ENCODE measurements at regions not wholly inside any gene's neighbourhood (a gene's known extent, or its start where the extent isn't known, plus 50 kb on each side); places are given as distances from the start of the nearest gene placed in this dataset.

DNA sequence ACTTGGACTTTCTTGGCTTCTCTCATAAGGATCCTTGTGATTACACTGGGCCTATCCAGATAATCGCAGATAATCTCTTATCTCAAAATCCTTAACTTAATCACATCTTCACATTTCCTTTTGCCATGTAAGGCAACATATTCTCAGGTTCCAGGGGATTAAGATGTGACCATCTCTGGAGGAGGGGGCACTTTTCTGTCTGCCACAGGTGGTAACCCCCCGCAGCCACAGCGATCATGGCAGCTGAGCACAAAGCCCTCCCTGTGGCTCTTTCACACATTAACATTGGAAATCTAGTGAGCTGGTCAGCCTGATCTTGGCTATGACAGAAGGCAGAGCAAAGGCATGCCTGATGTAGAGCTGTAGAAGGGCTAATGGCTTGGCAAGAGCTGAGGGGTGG is 69.1 kb upstream of the CD82 start:
- TF ChIP-seq, protein P1, sequence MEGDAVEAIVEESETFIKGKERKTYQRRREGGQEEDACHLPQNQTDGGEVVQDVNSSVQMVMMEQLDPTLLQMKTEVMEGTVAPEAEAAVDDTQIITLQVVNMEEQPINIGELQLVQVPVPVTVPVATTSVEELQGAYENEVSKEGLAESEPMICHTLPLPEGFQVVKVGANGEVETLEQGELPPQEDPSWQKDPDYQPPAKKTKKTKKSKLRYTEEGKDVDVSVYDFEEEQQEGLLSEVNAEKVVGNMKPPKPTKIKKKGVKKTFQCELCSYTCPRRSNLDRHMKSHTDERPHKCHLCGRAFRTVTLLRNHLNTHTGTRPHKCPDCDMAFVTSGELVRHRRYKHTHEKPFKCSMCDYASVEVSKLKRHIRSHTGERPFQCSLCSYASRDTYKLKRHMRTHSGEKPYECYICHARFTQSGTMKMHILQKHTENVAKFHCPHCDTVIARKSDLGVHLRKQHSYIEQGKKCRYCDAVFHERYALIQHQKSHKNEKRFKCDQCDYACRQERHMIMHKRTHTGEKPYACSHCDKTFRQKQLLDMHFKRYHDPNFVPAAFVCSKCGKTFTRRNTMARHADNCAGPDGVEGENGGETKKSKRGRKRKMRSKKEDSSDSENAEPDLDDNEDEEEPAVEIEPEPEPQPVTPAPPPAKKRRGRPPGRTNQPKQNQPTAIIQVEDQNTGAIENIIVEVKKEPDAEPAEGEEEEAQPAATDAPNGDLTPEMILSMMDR (optimal IDR thresholded peaks at IDR 0.05 in 1 of 3, IDR thresholded peaks at IDR 0.05 in 1 of 3, conservative IDR thresholded peaks at IDR 0.05 in 1 of 3; ENCODE audit: extremely low read depth in 1 of 3, insufficient read depth in 2 of 3, low read length in 3 of 3) = no peak
- TF ChIP-seq EZH2 (IDR thresholded peaks at IDR 0.05; ENCODE audit: low read length) = no peak
